Colonic mucosa (tissue), 4 donors: ENCODE measurements at regions not wholly inside any gene's neighbourhood (a gene's known extent, or its start where the extent isn't known, plus 50 kb on each side); places are given as distances from the start of the nearest gene placed in this dataset.

Source experiments
- DNase-seq: peaks from one replicate; pipeline ENCODE4 v3.0.0-alpha.2; 2020
- H3K27ac ChIP-seq: fragments of 200-600 bp; one replicate; pipeline ENCODE4 v1.8.0; 2021
- H3K27me3 ChIP-seq: fragments of 200-600 bp; one replicate; pipeline ENCODE4 v1.8.0; 2021
- H3K36me3 ChIP-seq: fragments of 200-600 bp; one replicate; pipeline ENCODE4 v1.8.0; 2021
- H3K4me1 ChIP-seq: fragments of 200-600 bp; one replicate; pipeline ENCODE4 v1.8.0; 2021; ENCODE audit warnings: mild to moderate bottlenecking
- H3K4me3 ChIP-seq: fragments of 200-600 bp; one replicate; pipeline ENCODE4 v1.8.0; 2021
- H3K9ac ChIP-seq, 2 donors: one replicate each; pipeline ENCODE4 v1.7.0; 2013; ENCODE audit warnings: control low read depth in 2 of 2, low read depth in 2 of 2, low read length in 2 of 2
- H3K9me3 ChIP-seq: fragments of 200-600 bp; one replicate; pipeline ENCODE4 v1.8.0; 2021
- intact Hi-C: fragments of 100-400 bp; cut with DNase I; formaldehyde crosslinking; loops from one replicate; pipeline ENCODE4 v1.14.1; 2022
- TF ChIP-seq, protein P1 (sequence below): fragments of 200-600 bp; IDR thresholded peaks from one replicate; pipeline ENCODE4 v1.8.0; 2022; ENCODE audit warnings: antibody characterized with exemption, mild to moderate bottlenecking
- donor health status: healthy.
- donor health status: DM: no; HTN: no; CAD: no.
- donor health status: DM: no; HTN: no; CAD: no.

DNA sequence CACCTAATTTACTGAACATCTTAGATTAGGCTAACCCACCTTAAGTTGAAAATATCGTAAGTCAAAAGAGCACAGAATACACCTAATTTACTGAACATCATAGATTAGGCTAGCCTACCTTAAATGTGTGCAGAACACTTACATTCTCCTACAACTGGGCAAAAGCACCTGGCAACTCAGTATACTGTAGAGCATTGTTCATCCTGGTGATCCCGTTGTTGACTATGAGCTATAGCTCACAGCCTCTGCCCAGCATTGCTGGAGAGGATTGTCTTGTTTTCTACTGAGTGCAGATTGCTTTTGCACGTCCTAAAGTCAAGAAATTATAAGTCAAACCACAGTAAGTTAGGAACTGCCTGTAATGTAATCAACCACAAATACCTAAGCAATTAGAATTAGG lies 531.8 kb upstream of the CDH6 start:
- intact Hi-C loops, result no loop called here
- H3K27ac ChIP-seq, result no peak overlapping the region
- TF ChIP-seq, protein P1, sequence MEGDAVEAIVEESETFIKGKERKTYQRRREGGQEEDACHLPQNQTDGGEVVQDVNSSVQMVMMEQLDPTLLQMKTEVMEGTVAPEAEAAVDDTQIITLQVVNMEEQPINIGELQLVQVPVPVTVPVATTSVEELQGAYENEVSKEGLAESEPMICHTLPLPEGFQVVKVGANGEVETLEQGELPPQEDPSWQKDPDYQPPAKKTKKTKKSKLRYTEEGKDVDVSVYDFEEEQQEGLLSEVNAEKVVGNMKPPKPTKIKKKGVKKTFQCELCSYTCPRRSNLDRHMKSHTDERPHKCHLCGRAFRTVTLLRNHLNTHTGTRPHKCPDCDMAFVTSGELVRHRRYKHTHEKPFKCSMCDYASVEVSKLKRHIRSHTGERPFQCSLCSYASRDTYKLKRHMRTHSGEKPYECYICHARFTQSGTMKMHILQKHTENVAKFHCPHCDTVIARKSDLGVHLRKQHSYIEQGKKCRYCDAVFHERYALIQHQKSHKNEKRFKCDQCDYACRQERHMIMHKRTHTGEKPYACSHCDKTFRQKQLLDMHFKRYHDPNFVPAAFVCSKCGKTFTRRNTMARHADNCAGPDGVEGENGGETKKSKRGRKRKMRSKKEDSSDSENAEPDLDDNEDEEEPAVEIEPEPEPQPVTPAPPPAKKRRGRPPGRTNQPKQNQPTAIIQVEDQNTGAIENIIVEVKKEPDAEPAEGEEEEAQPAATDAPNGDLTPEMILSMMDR, result no peak

DNA sequence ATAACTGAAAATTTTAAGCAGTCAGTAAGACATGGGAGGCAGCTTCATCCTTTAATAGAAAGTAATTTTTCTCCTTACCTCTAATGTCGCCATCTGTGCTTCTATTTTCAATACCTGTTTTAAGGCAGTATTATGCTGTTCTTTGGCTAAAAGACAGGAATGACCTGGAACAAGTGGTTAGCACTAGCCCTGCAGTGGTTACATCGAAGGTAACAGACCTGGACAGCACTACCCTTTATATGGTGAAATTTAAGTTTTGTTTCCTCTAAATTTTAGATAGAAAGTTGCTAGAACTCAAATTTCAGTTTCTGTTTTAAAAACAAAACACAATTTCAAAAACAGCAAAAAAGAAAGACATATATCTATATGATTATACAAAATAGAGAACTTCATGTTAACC lies 534.1 kb upstream of the CDH6 start:
- TF ChIP-seq, protein P1, result no peak
- H3K9ac ChIP-seq, result no peak overlapping the region
- intact Hi-C loops, result no loop called here
- H3K4me1 ChIP-seq, result no peaks in the 10 kb centered on the region
- no peaks in the 10 kb centered on the region for H3K9me3 ChIP-seq
- no peak for DNase-seq
- no peak overlapping the region for H3K4me3 ChIP-seq
- H3K36me3 ChIP-seq, result no peaks in the 10 kb centered on the region
- no peak overlapping the region for H3K27ac ChIP-seq
- H3K27me3 ChIP-seq, result no peaks in the 10 kb centered on the region

More for the DNA sequence above, 531.8 kb upstream of the CDH6 start:
- H3K4me1 ChIP-seq, result no peaks in the 10 kb centered on the region
- H3K36me3 ChIP-seq, result no peaks in the 10 kb centered on the region
- H3K27me3 ChIP-seq, result no peaks in the 10 kb centered on the region
- no peak overlapping the region for H3K9ac ChIP-seq
- no peak for DNase-seq
- no peaks in the 10 kb centered on the region for H3K9me3 ChIP-seq
- H3K4me3 ChIP-seq, result no peak overlapping the region

DNA sequence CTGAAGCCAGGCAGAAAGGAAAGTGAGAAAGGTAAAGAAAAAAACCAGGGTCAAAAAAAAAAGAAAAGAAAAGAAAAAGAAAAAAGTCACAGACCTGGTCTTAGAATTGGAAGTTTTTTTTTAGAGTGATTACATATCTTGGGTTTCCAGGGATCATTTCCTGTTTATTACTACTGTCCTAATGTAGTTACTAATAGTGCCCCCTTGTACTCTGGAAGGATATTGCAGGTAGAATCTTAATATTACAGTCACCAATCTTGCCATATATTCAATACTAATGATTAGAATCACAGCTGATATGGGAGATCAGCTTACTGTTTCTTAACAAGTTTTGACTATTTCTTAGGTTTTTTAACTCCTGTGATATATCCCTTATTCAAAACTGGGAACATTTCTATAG lies 543.2 kb upstream of the CDH6 start:
- TF ChIP-seq, protein P1, result no peak
- H3K4me1 ChIP-seq, result no peaks in the 10 kb centered on the region
- intact Hi-C loops, result no loop called here
- H3K27ac ChIP-seq, result no peak overlapping the region
- H3K27me3 ChIP-seq, result no peaks in the 10 kb centered on the region
- H3K4me3 ChIP-seq, result no peak overlapping the region
- H3K36me3 ChIP-seq, result no peaks in the 10 kb centered on the region
- DNase-seq, result no peak
- no peak overlapping the region for H3K9ac ChIP-seq
- no peaks in the 10 kb centered on the region for H3K9me3 ChIP-seq

DNA sequence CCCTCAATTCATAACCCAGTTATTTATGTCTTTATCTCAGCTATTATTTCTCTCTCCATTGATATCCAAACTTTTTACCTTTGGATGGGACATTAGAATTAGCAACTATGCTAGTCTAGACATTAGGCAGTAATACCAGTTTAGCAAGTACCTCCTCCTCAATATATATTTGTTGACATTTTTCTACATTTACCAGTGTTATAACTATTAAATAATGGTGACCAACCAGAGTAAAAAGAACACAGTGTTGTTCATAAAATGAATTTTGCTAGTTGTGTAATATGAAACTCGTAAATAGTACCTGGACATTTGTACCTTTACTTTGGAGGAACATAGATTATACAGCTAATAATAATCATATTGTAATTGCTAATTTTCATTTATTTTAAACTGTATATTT lies 554.6 kb upstream of the CDH6 start:
- H3K4me1 ChIP-seq, result no peaks in the 10 kb centered on the region
- TF ChIP-seq, protein P1, result no peak
- intact Hi-C loops, result no loop called here
- no peak for DNase-seq
- H3K4me3 ChIP-seq, result no peak overlapping the region
- no peaks in the 10 kb centered on the region for H3K9me3 ChIP-seq
- H3K27ac ChIP-seq, result no peak overlapping the region
- no peaks in the 10 kb centered on the region for H3K36me3 ChIP-seq
- no peaks in the 10 kb centered on the region for H3K27me3 ChIP-seq
- H3K9ac ChIP-seq, result no peak overlapping the region

DNA sequence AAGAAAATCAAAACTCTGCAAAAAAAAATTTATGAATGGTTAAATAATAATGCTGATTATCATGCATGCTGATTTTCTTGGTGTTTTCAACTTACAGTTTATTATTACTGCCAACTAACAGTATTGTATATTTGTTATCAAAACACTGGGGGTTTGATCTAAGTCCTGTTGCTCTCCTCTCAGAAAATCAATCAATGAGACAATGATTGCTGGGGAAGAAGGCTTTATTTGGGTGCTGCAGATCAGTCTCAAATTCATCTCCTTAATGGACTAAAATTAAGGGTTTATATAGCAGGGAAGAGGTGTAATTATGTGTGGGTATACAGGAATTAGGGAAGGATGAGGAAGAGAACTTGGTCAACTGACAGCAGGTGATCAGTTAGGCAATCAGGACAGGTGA lies 565.5 kb upstream of the CDH6 start:
- H3K9me3 ChIP-seq, result no peaks in the 10 kb centered on the region
- H3K27me3 ChIP-seq, result no peaks in the 10 kb centered on the region
- H3K4me1 ChIP-seq, result no peaks in the 10 kb centered on the region
- TF ChIP-seq, protein P1, result no peak
- H3K9ac ChIP-seq, result no peak overlapping the region
- H3K27ac ChIP-seq, result no peak overlapping the region
- no peaks in the 10 kb centered on the region for H3K36me3 ChIP-seq
- intact Hi-C loops, result no loop called here
- DNase-seq, result no peak
- H3K4me3 ChIP-seq, result no peak overlapping the region

DNA sequence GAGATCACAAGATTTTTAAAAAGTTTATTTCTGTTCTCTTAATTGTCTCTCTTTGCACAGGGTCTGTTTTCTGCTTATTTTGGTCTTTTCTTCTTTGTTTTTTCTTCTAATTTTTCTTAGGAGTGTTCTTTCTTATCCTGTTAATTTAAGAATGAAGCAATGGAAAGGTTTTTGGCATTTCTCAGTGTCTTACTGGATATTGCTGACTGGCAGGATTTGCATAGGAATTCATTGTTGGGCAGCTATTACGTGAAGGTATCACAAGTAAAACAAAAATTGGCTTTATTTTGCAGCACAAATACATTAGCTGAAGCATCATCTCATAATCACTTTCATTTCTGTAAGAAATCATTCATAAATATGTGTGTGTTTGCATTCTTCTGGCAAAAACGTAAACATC lies 566.9 kb upstream of the CDH6 start:
- Histone ChIP-seq H3K4me3 (no peak overlapping the region), H3K36me3 (no peaks in the 10 kb centered on the region), H3K27me3 (no peaks in the 10 kb centered on the region), H3K9me3 (no peaks in the 10 kb centered on the region), H3K4me1 (no peaks in the 10 kb centered on the region), H3K9ac (no peak overlapping the region), H3K27ac (no peak overlapping the region)
- intact Hi-C loops, result no loop called here
- TF ChIP-seq, protein P1, result no peak
- no peak for DNase-seq
